Hepatocyte (in vitro differentiated cells): ENCODE measurements at regions not wholly inside any gene's neighbourhood (a gene's known extent, or its start where the extent isn't known, plus 50 kb on each side); places are given as distances from the start of the nearest gene placed in this dataset.

Source experiments
- DNase-seq: peaks from one replicate; pipeline ENCODE4 v3.0.0-alpha.2; 2016; ENCODE audit warnings: low spot score
- H2AFZ ChIP-seq: fragments of 200-600 bp; sonication (generic); 2 replicates; pipeline ENCODE4 v1.6.0; 2016; ENCODE audit warnings: antibody characterized with exemption, mild to moderate bottlenecking
- H3K27ac ChIP-seq: fragments of 200-600 bp; sonication (generic); 2 replicates; pipeline ENCODE4 v1.5.1; 2016; ENCODE audit warnings: mild to moderate bottlenecking
- H3K27me3 ChIP-seq: fragments of 200-600 bp; sonication (generic); 2 replicates; pipeline ENCODE4 v1.6.1; 2016
- H3K36me3 ChIP-seq: fragments of 200-600 bp; sonication (generic); replicated peaks from 2 replicates; pipeline ENCODE4 v1.5.1; 2016; ENCODE audit warnings: low read depth; ENCODE audit not compliant: insufficient read depth
- H3K4me1 ChIP-seq: fragments of 200-600 bp; sonication (generic); 2 replicates; pipeline ENCODE4 v1.5.1; 2016; ENCODE audit warnings: mild to moderate bottlenecking, moderate library complexity; ENCODE audit not compliant: insufficient read depth
- H3K4me2 ChIP-seq: fragments of 200-600 bp; sonication (generic); 2 replicates; pipeline ENCODE4 v1.6.0; 2016
- H3K4me3 ChIP-seq: fragments of 200-600 bp; sonication (generic); 2 replicates; pipeline ENCODE4 v1.5.1; 2016; ENCODE audit warnings: mild to moderate bottlenecking
- H3K79me2 ChIP-seq: fragments of 200-600 bp; sonication (generic); 2 replicates; pipeline ENCODE4 v1.6.0; 2017; ENCODE audit warnings: mild to moderate bottlenecking
- H3K9me2 ChIP-seq: fragments of 200-600 bp; sonication (generic); replicated peaks from 2 replicates; pipeline ENCODE4 v1.6.0; 2017; ENCODE audit warnings: mild to moderate bottlenecking; ENCODE audit not compliant: insufficient read depth
- H3K9me3 ChIP-seq: fragments of 200-600 bp; sonication (generic); 2 replicates; pipeline ENCODE4 v1.5.1; 2016; ENCODE audit warnings: low read depth, mild to moderate bottlenecking
- H4K20me1 ChIP-seq: fragments of 200-600 bp; sonication (generic); 2 replicates; pipeline ENCODE4 v1.6.0; 2016; ENCODE audit warnings: mild to moderate bottlenecking; ENCODE audit not compliant: insufficient read depth, poor library complexity, severe bottlenecking
- EZH2 ChIP-seq: fragments of 200-600 bp; sonication (generic); IDR thresholded peaks from 2 replicates; pipeline ENCODE4 v1.6.1; 2016; ENCODE audit warnings: antibody characterized with exemption, mild to moderate bottlenecking, borderline replicate concordance
- EZH2phosphoT487 ChIP-seq: fragments of 200-600 bp; sonication (generic); IDR thresholded peaks from one replicate; pipeline ENCODE4 v1.6.1; 2018; ENCODE audit warnings: antibody characterized with exemption, mild to moderate bottlenecking, low read depth, moderate library complexity; ENCODE audit not compliant: unreplicated experiment, severe bottlenecking
- WGBS: methylation state at CpG from one replicate; pipeline ENCODE4 v1.1.6; 2016; ENCODE audit warnings: low lambda C conversion rate; ENCODE audit errors: missing lambda C conversion rate; 5-methylcytosine and 5-hydroxymethylcytosine counted together
- TF ChIP-seq, protein P1 (sequence below): fragments of 200-600 bp; sonication (generic); IDR thresholded peaks from 2 replicates; pipeline ENCODE4 v1.5.1; 2016; ENCODE audit warnings: antibody characterized with exemption, mild to moderate bottlenecking; ENCODE audit not compliant: poor library complexity

DNA sequence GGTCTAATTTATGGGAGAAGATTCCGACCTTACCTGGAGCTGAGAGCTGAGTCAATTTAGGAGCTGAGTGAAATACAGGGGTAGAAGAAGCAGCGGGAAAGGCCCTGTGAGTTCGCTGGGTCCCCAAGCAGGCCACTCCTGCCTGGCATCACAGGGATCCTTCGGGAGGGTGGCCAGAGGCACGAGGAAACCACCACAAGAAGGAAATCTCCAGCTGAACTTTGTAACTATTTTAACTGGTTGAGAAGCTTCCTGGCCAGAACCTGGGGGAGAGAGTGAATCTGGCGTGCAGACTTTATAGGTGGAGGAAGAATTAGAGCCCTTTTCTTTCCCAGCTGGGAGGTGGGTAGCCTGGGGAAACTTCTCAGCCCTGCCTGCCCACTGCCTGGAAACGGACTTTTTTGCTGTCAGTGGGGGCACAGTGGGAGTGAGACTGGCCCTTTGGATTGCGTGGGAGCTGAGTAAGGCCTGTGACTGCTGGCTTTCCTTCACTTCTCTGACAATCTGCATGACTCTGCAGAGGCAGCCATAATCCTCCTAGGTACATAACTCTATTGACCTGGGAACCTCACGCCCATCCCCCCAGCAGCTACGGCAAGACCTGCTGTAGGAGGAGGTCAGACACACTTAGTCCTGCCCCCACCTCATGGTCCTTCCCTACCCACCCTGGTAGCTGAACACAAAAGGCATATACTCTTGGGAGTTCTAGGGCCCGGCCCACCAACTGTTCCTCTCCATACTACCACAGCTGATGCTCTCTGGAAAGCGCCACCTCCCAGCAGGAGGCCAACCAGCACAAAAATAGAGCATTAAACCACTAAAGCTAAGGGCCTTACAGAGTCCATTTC lies 340.7 kb downstream of the CNTN3 start:
- no peaks in the 10 kb centered on the region for H3K9me2 ChIP-seq
- H3K4me1 ChIP-seq, result no peaks in the 10 kb centered on the region
- no peak overlapping the region for H3K27ac ChIP-seq
- H3K27me3 ChIP-seq, result no peaks in the 10 kb centered on the region
- H4K20me1 ChIP-seq, result no peaks in the 10 kb centered on the region
- H2AFZ ChIP-seq, result no peak overlapping the region
- DNase-seq, result no peak
- TF ChIP-seq EZH2phosphoT487 (no peak), EZH2 (no peak)
- TF ChIP-seq, protein P1, sequence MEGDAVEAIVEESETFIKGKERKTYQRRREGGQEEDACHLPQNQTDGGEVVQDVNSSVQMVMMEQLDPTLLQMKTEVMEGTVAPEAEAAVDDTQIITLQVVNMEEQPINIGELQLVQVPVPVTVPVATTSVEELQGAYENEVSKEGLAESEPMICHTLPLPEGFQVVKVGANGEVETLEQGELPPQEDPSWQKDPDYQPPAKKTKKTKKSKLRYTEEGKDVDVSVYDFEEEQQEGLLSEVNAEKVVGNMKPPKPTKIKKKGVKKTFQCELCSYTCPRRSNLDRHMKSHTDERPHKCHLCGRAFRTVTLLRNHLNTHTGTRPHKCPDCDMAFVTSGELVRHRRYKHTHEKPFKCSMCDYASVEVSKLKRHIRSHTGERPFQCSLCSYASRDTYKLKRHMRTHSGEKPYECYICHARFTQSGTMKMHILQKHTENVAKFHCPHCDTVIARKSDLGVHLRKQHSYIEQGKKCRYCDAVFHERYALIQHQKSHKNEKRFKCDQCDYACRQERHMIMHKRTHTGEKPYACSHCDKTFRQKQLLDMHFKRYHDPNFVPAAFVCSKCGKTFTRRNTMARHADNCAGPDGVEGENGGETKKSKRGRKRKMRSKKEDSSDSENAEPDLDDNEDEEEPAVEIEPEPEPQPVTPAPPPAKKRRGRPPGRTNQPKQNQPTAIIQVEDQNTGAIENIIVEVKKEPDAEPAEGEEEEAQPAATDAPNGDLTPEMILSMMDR, result no peak
- H3K79me2 ChIP-seq, result no peaks in the 10 kb centered on the region
- H3K4me3 ChIP-seq, result no peak overlapping the region
- H3K9me3 ChIP-seq, result peaks cover 5% of the 10 kb centered on the region
- 81% methylated on average over 12 of the region's 12 CpGs for WGBS
- no peak overlapping the region for H3K4me2 ChIP-seq
- H3K36me3 ChIP-seq, result no peaks in the 10 kb centered on the region

DNA sequence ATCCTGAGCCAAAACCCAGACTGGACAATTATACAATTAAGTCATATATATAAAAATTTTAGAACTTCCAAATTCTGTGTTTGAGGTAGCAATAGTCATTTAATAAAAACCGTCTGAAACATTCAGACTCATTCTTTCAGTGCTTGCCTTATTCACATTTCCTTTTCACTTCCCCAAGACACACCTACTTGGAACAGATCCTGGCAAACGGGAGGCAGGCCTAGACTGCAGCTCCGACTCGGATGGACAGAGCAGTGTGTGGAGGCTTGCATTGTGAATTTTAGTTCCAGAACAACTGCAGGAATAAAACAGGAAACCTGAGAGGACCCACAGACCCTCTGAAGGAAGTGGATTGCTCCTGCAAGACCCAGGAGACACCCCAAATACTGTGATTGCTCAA lies 341.4 kb downstream of the CNTN3 start:
- 72% methylated on average over 4 of the region's 4 CpGs for WGBS
- TF ChIP-seq EZH2phosphoT487 (no peak), EZH2 (no peak)
- TF ChIP-seq, protein P1, result no peak

DNA sequence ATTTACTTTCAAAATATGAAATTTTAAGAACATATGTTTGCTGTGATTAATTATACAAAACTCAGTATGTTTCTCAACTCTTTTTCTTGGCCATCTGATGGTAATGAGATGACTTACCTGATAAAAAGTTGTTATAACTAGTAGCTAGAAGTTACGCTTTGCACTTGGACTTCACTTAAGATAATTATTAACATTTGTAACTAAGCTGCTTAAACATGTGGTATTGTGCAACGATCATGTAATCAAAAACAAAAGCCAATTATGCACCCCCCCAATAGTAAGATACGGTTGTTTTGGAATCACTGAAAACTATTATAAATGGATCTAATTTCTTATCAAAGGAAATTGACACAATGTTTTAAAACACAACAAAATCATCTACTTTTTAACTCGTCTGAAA lies 342.9 kb downstream of the CNTN3 start:
- WGBS, result 57% methylated on average over 4 of the region's 4 CpGs
- no peaks in the 10 kb centered on the region for H3K79me2 ChIP-seq
- no peaks in the 10 kb centered on the region for H3K4me1 ChIP-seq
- no peak for DNase-seq
- H3K36me3 ChIP-seq, result no peaks in the 10 kb centered on the region
- H2AFZ ChIP-seq, result no peak overlapping the region
- no peaks in the 10 kb centered on the region for H4K20me1 ChIP-seq
- TF ChIP-seq, protein P1, result no peak
- TF ChIP-seq EZH2 (no peak), EZH2phosphoT487 (no peak)
- no peak overlapping the region for H3K27ac ChIP-seq
- no peak overlapping the region for H3K4me2 ChIP-seq
- no peaks in the 10 kb centered on the region for H3K27me3 ChIP-seq
- no peak overlapping the region for H3K4me3 ChIP-seq
- no peaks in the 10 kb centered on the region for H3K9me2 ChIP-seq
- H3K9me3 ChIP-seq, result no peaks in the 10 kb centered on the region

More for the DNA sequence above, 341.4 kb downstream of the CNTN3 start:
- Histone ChIP-seq H3K79me2 (no peaks in the 10 kb centered on the region), H3K36me3 (no peaks in the 10 kb centered on the region), H3K9me3 (peaks cover 5% of the 10 kb centered on the region), H4K20me1 (no peaks in the 10 kb centered on the region), H3K27me3 (no peaks in the 10 kb centered on the region), H3K4me1 (no peaks in the 10 kb centered on the region), H3K27ac (no peak overlapping the region), H2AFZ (no peak overlapping the region), H3K9me2 (no peaks in the 10 kb centered on the region), H3K4me3 (no peak overlapping the region), H3K4me2 (no peak overlapping the region)
- DNase-seq, result no peak
